22Rv1 (cell line): ENCODE measurements at regions not wholly inside any gene's neighbourhood (a gene's known extent, or its start where the extent isn't known, plus 50 kb on each side); places are given as distances from the start of the nearest gene placed in this dataset.

ENCODE experiments used
- H3K27ac ChIP-seq: fragments of 450-650 bp; 2 replicates; pipeline ENCODE4 v1.5.1; 2017
- ZFX ChIP-seq: fragments of 450-650 bp; IDR thresholded peaks from 2 replicates; pipeline ENCODE4 v1.6.1; 2017; ENCODE audit warnings: antibody characterized with exemption, borderline replicate concordance
- TF ChIP-seq, protein P1 (sequence below): fragments of 450-650 bp; IDR thresholded peaks from 2 replicates; pipeline ENCODE4 v1.5.1; 2017; ENCODE audit warnings: mild to moderate bottlenecking

GRCh38 chr1:82562448-82562847, 761.7 kb downstream of the ADGRL2 start:
- TF ChIP-seq ZFX = no peak
- no peak overlapping the region for H3K27ac ChIP-seq

DNA sequence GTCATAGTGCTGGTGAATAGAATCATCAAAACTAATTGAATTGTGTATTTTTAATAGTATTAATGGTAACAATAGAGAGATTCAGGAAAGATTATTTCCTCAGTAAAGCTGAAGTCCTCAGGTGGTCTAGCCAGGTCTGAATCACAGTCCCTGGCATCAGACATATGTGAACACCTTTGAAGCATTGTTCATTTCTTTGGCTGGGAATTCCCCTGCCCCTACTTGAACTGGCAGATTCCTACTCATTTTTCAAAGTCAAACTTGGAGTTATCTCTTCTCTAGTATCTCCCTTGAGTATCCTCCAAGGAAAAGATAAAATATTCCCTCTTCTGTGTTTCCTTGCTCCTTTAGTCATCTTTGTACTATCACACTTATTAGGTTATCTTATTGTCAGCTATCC, 759.8 kb downstream of the ADGRL2 start:
- TF ChIP-seq ZFX = no peak
- TF ChIP-seq, protein P1, sequence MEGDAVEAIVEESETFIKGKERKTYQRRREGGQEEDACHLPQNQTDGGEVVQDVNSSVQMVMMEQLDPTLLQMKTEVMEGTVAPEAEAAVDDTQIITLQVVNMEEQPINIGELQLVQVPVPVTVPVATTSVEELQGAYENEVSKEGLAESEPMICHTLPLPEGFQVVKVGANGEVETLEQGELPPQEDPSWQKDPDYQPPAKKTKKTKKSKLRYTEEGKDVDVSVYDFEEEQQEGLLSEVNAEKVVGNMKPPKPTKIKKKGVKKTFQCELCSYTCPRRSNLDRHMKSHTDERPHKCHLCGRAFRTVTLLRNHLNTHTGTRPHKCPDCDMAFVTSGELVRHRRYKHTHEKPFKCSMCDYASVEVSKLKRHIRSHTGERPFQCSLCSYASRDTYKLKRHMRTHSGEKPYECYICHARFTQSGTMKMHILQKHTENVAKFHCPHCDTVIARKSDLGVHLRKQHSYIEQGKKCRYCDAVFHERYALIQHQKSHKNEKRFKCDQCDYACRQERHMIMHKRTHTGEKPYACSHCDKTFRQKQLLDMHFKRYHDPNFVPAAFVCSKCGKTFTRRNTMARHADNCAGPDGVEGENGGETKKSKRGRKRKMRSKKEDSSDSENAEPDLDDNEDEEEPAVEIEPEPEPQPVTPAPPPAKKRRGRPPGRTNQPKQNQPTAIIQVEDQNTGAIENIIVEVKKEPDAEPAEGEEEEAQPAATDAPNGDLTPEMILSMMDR = no peak
- H3K27ac ChIP-seq = no peak overlapping the region

DNA sequence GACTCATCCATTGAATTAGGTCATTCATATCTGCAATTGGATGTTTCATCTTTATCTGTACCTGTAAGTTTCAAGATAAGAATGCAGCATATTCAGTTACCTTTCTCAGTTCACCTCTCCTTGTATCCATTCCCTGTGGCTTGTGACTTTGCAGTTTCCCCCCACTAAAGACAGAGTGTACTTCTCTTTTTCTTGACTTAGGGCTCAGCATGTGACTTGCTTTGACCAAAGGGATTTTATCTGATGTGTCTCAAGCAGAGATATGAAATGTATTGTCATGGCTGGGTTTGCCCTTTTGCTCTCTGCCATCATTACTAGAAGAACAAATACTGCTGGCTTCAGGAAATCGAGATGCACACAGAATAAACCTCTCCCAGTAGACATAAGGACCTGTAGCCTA, 754.8 kb downstream of the ADGRL2 start:
- H3K27ac ChIP-seq = no peak overlapping the region
- TF ChIP-seq ZFX = no peak
- TF ChIP-seq, protein P1 = no peak

DNA sequence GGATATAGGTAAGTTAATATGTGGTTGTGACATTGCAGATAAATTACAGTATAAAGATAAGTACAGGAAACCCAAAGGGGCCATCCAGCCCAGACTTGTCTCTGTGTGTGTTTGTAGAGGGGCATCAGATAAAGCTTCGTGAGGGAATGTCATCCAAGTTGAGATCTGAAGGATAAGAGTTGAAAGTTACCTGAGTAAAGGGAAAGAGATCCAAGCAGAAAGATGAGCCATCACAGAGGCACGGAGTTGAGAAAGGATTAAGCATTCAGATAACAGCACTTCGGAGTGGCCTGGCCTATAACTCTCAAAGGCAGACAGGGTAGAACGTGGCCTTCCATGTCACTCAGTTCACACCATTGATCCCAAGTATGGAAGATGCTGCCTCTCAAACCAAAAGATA, 749.1 kb downstream of the ADGRL2 start:
- TF ChIP-seq, protein P1 = no peak
- TF ChIP-seq ZFX = no peak
- H3K27ac ChIP-seq = no peak overlapping the region

- no peak for TF ChIP-seq ZFX
- TF ChIP-seq, protein P1 = no peak
These were observed 742.0 kb downstream of the ADGRL2 start for GRCh38 chr1:82542766-82543165.

GRCh38 chr1:82542141-82542540, 741.4 kb downstream of the ADGRL2 start:
- TF ChIP-seq ZFX = no peak
- TF ChIP-seq, protein P1 = no peak
- no peak overlapping the region for H3K27ac ChIP-seq

More at GRCh38 chr1:82542766-82543165, 742.0 kb downstream of the ADGRL2 start:
- no peak overlapping the region for H3K27ac ChIP-seq

DNA sequence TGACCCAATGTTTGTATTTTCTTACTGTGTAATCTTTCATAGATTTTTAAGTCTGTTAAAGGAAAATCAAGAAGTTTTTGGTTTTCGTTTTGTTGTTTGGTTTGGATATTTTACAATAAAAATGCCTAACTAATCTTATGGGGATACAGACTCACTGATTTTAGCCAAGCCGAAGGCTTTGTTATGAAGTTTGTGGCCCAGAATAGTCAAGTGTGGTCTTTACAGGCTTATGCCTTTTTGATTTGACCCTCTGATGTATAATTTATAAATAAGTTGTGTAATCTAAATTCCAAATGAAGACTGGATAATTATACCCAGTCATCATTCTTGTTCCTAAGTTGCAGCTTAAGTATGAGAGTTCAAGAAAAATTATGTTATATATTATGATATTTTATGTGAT, 739.3 kb downstream of the ADGRL2 start:
- no peak overlapping the region for H3K27ac ChIP-seq
- TF ChIP-seq ZFX = no peak
- TF ChIP-seq, protein P1 = no peak

DNA sequence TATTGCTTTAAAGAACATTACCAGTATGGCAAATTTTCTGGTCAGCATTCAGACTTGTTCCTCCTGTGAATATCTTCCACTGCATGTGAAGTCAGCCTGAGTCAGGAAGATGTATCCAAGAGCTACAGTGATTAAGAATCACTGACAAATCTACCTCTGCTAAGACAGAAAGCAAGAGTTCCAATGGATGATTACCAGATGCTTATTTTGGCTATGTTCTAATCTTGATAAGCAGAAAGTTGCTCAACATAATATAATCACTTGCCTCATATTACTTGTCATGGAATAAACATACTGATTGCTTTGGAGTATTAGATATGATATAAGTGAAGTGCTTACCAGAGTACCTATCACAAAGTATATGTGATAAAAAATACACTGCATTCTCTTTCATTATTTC, 738.1 kb downstream of the ADGRL2 start:
- TF ChIP-seq, protein P1 = no peak
- no peak for TF ChIP-seq ZFX
- no peak overlapping the region for H3K27ac ChIP-seq
